ENCODE measurements at regions not wholly inside any gene's neighbourhood (a gene's known extent, or its start where the extent isn't known, plus 50 kb on each side); places are given as distances from the start of the nearest gene placed in this dataset.

DNA sequence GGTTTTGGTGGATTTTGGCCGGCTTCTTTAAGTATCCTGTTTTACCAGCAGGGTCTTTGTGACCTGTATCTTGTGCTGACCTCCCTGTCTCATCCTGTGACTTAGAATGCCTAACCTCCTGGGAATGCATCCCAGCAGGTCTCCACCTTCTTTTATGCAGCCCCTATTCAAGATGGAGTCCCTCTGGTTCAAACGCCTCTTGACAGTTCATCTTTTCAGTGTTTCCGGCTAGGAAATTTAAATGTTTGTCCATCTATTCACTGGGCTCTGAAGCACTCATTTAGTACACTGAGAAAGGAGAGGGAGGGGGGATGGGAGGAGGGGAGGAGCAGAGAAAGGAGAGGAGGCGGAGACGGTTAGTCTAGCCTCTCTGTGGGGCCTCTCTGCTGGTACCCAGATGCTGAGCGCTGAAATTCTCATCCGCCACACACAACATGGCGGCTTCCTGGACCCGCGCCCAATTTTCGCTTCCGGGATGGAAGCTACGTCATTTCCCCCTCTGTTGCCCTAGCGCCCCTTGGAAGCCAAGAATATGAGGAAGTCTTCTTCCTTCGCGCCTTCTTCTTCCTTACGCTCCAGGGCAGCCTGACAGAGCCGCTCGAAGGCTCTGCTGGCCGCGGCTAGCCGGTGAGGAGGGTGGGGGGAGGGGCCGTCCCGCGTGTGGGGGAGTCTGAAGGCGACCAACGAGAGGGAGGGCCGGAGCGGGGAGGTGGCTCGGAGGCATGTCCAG lies 69.0 kb upstream of the SYT13 start:
- DNase-seq (ENCODE audit: low read depth): peak; percentile 81

DNA sequence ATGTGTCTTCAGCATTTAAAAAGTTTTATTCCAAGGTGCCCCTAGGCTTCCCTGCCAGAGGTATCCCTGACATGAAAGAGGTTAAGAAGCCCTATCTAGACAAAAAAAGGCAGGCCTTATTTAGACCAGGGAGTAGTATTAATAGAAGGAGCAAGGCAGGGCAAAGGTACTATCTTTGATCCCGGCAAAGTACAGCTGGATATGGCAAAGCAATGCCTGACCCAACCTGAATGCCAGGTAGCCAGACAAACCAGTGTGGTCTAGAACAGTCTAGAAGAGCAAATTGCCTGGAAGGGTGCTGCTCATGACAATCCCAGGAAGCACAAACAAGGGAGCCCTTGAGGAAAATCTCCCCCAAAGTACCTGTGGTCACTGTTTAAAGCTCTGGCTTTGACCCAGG lies 62.6 kb upstream of the SYT13 start:
- DNase-seq (ENCODE audit: low read depth): no peak

DNA sequence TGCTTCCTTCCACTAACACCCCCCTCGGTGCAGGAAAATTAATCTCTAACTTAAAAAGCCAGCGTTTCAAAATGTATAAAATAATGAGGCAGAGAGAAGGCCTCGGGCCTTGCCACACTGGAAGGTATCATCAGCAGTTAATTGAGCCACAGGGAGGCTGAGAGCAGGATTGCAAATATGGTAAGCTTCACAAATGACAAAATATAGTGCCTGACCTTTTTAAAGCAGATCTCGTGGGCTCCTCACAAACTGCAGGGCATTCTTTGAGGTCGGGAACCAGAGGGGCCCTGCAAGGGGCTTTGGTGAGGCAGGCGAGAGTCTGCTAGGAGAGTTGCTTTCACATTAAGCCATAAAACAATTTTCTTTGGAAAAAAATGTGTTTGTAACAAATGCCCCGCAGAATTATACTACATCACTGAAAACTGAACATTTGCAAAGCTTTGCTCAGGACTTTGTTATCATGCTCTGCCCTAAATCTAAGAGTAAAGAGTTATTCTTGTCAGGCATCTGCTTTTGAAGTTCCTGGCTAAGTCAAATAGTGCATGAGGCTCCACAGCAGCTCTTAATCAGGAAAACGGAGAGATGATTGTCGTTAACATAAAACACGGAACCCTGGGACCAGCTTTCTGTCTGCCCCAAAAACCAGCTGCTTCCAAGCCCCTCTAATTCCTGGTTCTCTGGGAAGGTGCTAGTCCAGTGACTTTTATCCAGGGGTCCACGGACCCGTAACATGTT lies 61.4 kb upstream of the SYT13 start:
- no peak for DNase-seq (ENCODE audit: low read depth)

DNA sequence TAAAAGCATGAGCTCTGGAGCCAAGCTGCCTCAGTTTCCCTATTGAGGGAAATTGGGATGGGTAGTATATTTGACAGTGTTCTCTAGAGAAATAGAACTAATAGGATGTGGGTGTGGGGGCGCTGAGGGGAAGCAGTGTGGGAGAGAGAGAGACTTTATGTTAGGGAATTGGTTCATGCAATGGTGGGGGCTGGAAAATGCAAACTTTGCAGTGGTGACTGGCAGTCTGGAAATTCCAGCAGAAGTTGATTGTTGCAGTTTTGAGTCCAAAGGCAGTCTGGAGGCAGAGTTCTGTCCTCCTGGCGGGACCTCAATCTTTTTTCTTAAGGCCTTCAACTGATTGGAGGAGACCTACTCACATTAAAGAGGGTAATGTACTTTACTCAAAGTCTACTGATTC lies 59.4 kb upstream of the SYT13 start:
- DNase-seq (ENCODE audit: low read depth): no peak

DNA sequence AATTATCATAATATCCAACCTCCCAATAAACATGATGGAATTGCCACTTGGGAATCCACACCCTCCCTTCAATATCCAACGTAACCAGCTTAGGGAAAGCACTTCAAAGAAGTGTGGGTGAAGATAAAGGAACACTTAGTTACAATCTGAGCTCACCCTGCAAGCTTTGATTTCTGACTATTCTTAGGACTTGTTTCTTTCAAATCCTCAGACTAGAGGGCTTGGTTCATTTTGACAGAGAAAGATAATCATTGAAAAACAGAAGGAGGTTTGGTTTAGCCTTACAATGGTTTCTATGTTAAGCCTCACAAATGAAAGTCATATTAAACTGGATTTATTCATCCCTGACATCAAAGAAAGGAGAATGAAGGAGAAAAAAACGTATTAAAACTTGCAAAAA lies 57.9 kb upstream of the SYT13 start:
- no peak for DNase-seq (ENCODE audit: low read depth)

DNA sequence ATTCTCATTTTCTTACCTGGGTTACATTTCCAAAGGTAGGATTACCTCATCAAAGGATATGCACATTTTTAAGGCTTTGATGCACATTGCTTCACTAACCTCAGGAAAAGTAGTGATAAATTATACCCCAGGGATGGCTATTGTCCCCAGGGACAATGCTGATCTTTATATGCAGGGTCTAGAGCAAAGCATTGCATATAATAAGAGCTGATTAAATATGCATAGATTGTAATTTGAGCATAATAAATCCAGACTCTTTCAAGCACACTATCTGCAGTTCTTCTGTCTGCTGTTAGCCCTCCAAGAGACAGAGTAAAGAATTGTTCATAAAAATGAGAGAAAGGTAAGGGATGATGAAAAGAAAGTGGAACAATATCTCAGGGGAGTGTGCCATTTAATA lies 57.3 kb upstream of the SYT13 start:
- no peak for DNase-seq (ENCODE audit: low read depth)

DNA sequence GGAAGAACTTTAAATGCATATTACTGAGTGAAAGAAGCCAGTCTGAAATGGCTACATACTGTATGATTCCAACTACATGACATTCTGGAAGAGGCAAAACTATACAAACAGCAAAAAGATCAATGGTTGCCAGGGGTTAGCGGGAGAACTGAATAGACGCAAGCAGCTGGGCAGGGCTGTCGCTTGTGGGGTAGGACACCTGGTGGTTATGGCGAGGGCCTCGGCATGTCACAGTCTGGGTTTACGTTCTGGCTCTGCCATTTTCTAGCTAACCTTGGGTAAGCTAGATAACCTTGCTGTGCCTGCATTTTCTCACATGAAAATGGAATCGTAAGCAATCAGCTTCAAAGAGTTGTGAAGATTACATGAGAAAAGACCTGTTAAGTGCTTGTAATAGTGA lies 55.2 kb upstream of the SYT13 start:
- no peak for DNase-seq (ENCODE audit: low read depth)

DNA sequence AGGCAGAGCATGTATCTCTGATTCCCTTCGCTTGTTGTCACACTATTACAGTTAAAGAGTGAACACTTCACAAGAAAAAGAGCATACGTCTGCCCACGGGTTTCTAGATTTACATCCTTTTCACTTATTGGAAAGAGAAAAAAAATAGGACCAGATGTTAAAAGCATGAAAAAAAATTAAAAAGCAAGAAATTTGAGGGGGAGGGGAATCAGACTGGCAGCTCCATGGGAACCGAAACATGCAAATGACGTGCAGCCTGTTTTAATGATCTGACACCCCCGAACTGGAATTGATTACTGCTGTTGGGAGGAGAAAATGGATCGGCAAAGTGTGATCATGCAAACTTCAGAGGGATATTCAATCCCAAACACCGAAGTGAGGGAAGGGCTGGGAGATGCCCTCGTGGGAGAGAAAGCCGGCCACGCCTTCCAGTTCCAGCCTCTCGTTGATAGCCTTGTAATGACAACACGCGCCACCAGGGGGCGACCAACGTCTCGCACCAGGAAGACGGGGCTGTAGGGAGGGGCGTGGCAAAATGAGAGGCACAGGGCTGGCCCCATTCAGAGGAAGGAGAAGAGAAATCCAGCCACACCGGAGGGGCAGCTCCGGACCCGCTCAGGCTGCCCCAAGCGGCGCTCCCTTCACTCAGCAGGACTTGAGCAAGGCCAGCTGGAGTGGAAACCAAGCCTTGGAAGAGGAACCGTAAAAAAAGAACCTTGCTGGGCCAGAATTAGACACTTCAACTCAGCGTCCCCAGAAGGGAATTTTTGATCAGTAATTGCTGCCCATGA lies 53.8 kb upstream of the SYT13 start:
- peak; percentile 87 for DNase-seq (ENCODE audit: low read depth)

DNA sequence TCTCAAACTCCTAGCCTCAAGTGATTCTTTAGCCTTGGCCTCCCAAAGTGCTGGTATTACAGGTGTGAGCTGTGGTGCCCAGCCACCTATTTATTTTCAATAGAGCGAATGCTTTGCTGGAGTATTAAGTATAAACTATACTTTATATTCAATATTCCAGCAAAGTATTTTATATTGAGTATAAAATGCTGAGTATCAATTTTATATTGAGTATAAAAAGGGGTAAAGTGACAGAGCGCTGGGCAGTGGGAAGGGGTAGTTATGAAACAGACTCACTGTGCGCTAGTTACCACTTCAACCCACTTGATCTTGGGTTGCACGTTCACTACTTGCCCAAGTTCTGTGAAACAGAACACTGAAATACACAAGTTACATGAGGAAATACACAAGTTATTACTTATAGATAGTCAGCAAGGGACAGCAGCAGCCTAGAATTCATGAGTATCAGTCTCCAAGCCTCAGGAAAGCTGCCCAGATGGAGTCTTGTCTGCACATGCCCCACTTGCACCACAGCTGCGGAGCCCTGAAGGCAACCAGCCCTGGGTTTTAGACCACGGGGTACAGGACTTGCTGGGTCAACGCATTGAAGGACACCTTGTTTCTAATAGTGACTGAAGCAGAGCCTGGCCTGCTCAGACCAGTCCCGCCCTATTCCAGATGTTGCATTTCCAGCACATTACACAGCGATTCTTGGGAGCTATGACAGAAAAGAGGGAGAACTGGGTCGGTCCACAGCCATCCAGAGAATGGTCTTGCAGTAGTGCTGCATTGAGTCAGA lies 51.6 kb upstream of the SYT13 start:
- DNase-seq (ENCODE audit: low read depth): no peak

DNA sequence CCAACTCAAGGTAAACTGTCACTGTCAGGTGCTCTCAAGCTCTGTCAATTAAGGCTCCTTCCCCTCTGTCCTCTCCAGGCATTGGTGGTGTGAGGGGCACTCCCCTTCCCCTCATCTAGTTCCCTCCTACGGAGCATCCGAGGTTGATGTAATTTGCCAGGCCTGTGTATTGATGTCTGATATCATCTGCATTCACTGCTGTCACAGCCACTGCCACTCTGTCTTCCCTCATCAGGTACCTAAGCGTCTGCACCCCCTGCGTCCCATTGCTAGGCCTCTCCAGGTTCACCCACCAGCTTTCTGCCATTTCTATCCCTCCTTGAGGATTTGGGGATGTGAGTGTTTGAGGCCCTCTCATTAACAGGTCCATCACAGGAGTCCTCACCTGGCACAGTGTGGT lies 50.0 kb upstream of the SYT13 start:
- DNase-seq (ENCODE audit: low read depth): no peak
